WI38 (cell line): ENCODE measurements at regions not wholly inside any gene's neighbourhood (a gene's known extent, or its start where the extent isn't known, plus 50 kb on each side); places are given as distances from the start of the nearest gene placed in this dataset.
A peak's percentile ranks its signal among the peaks of the same experiment; 100 is the strongest.
"Not testable (repeated sequence)": the region's sequence is repeated elsewhere in the genome, so short reads cannot be mapped to it uniquely, and the experiment has no call there.

Experiments used
- H3K4me3 ChIP-seq: 2 replicates; pipeline ENCODE4 v1.5.1; 2011; ENCODE audit warnings: low read depth, mild to moderate bottlenecking, control low read depth, low read length
- TF ChIP-seq, protein P1 (sequence below): IDR thresholded peaks from 2 replicates; pipeline ENCODE4 v1.5.1; 2012; ENCODE audit warnings: low read depth, mild to moderate bottlenecking, control low read depth, low read length

DNA sequence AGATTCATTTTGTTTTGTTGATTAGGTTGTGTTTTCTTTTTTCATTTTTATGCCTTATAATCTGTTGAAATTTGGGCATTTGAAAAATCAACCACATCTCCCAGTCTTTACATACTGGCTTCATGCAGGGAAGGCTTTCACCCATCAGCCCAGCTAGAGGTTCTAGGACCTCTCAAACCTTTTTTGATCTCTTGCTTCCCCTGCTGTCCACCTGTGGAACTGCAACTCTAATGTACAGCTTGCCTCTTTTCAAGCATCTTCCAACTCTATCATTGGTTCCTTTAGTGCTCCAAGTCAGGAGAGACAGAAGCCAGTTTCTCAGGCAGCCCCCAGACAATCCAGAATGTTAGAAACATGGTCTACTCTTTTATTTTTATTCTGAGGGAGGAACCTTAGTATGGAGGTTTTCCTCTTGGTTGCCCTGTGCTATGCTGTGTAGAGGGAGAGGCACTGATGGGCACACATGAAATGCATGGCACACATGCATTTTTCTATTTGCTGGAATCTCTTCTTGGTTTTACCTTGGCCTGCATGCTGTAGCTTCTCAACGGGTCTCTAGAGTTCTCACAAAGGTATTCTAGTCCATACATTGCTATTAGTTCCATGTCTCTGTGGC is 107.2 kb upstream of the L3MBTL4 start:
- TF ChIP-seq, protein P1, sequence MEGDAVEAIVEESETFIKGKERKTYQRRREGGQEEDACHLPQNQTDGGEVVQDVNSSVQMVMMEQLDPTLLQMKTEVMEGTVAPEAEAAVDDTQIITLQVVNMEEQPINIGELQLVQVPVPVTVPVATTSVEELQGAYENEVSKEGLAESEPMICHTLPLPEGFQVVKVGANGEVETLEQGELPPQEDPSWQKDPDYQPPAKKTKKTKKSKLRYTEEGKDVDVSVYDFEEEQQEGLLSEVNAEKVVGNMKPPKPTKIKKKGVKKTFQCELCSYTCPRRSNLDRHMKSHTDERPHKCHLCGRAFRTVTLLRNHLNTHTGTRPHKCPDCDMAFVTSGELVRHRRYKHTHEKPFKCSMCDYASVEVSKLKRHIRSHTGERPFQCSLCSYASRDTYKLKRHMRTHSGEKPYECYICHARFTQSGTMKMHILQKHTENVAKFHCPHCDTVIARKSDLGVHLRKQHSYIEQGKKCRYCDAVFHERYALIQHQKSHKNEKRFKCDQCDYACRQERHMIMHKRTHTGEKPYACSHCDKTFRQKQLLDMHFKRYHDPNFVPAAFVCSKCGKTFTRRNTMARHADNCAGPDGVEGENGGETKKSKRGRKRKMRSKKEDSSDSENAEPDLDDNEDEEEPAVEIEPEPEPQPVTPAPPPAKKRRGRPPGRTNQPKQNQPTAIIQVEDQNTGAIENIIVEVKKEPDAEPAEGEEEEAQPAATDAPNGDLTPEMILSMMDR = peak; percentile 24; the same call in 1 of the 2 replicates
- H3K4me3 ChIP-seq = no peak overlapping the region

DNA sequence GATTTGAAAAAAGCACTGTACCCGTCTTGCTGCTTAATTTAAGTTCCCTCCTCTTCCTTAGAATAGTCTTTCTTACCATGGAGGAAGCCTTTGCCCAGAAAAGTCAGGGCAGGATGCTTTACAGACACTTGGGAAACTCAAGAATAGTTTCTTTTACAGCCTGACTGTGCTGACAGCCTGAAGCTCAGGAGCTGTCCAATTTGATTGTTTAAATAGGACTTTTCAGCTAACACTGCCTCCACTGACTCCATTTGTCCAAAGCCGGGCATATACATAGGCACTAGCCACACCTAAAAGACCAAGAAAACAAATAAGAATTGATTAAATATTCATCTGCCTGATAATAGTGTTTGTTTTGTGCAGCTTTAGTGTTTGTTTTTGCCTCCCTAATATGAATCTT is 110.9 kb upstream of the L3MBTL4 start:
- TF ChIP-seq, protein P1 = no peak

DNA sequence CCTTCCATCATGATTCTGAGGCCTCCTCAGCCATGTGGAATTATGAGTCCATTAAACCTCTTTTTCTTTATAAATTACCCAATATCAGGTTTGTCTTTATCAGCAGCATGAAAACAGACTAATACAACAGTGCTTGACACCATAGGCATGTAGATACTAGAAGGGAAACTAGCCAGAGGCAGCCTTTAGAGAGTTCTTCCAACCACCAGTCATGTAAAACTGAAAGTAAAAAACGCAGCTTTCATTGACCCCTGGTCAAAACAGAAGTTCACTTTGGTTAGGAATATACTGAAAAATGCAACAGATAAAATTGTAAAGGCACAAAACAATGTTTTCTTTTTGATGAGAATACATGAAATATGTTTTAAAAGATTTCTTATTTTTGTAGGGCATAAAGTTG is 122.8 kb upstream of the L3MBTL4 start:
- TF ChIP-seq, protein P1 = no peak
- H3K4me3 ChIP-seq = no peak overlapping the region

More for the DNA sequence above, 110.9 kb upstream of the L3MBTL4 start:
- H3K4me3 ChIP-seq = no peak overlapping the region

DNA sequence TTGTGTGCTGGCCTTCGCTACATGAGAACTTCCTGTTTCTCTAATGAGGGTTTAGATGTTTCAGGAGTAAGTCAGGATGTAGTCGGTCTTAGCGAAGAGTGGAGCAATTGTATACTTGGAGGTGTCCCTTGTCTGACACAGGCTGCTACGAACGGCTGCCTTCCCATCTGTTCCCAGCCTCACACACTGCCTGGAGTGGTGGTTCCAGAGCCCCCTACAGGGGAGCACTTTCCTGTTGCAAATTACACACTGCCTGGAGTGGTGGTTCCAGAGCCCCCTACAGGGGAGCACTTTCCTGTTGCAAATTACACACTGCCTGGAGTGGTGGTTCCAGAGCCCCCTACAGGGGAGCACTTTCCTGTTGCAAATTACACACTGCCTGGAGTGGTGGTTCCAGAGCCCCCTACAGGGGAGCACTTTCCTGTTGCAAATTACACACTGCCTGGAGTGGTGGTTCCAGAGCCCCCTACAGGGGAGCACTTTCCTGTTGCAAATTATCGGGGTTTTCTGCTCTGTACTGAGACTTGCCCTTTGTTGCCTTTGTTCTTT is 126.5 kb upstream of the L3MBTL4 start:
- not testable (repeated sequence) for H3K4me3 ChIP-seq

DNA sequence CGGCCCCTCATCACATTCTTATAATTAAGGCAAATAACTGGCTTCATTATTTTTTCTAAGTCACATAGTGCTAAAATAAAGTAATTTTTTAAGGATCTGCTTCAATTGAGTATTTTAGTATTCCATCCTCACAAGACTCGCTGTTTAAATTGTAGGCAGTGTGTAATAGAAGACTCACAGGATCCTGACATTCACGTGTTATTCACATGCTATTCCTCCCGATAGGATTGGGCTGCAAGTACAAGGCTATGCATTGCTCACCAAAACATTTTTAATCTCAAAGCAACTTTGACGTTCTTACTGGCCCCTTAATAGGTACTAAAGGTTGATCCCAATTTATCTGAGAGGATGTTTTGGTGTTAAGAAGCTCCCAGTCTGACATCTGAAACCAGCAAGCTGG is 127.6 kb upstream of the L3MBTL4 start:
- TF ChIP-seq, protein P1 = no peak
- H3K4me3 ChIP-seq = no peak overlapping the region

DNA sequence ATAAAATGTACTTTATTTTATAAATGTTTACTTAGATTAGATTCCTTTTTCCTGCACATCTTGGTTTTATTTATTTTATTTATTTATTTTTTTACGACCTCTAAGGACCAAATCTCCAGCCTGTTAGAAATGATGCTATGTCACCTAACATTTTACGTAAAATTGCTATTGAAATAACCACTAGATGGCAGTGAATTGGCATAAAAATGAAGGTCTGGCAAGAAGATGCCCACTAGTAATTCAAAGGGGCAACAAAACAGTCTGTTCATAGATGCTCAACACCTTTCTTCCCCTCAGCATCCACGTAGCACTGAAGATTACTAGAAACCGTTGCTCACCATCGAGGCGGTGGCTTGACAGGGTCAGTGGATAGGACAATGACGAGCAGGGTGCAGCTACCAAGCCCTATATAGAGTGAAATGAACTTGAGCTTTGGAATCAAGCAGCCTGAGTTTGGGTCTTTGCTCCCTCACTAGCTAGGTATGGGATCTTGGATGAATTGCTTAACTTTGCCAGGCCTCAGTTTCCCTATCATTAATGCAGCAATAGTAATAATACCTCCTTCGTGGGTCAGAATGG is 128.7 kb upstream of the L3MBTL4 start:
- no peak overlapping the region for H3K4me3 ChIP-seq
- TF ChIP-seq, protein P1 = no peak

DNA sequence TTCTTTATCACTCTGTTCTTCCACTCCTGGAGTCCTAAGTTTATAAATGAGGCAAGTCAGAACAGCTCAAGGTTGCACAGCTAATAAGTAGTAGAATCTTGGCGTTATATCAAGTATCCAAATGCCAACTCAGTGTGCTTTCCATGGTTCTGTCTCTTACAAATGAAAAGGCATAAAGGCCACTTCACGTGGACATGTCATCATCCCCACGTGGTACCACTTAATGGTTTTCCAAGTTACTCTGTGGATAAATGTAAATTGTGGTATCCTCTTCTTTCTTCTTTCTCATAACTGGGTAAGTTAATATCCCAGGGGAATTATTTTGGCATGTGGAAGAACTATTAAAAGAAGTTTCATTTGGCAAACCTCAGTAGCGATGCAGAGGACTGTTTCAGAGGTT is 131.5 kb upstream of the L3MBTL4 start:
- H3K4me3 ChIP-seq = no peak overlapping the region
- TF ChIP-seq, protein P1 = no peak
